Loucy (cell line): ENCODE measurements at regions not wholly inside any gene's neighbourhood (a gene's known extent, or its start where the extent isn't known, plus 50 kb on each side); places are given as distances from the start of the nearest gene placed in this dataset.
"Not testable (repeated sequence)": the region's sequence is repeated elsewhere in the genome, so short reads cannot be mapped to it uniquely, and the experiment has no call there.

Experiments used
- H2AFZ ChIP-seq: fragments of 200-600 bp; sonication (generic); 2 replicates; pipeline ENCODE4 v1.6.0; 2016; ENCODE audit warnings: antibody characterized with exemption, mild to moderate bottlenecking, low read length, moderate library complexity
- H3F3A ChIP-seq: fragments of 200-600 bp; 2 replicates; pipeline ENCODE4 v1.6.0; 2016; ENCODE audit warnings: antibody characterized with exemption, low read depth, mild to moderate bottlenecking
- H3K27me3 ChIP-seq: fragments of 200-600 bp; sonication (generic); 2 replicates; pipeline ENCODE4 v1.6.1; 2014; ENCODE audit warnings: low read length, mild to moderate bottlenecking; ENCODE audit not compliant: insufficient read depth, poor library complexity, severe bottlenecking
- H3K36me3 ChIP-seq: fragments of 200-600 bp; sonication (generic); 2 replicates; pipeline ENCODE4 v1.6.1; 2016; ENCODE audit warnings: low read length; ENCODE audit not compliant: insufficient read depth
- H3K4me1 ChIP-seq: fragments of 200-600 bp; sonication (generic); 2 replicates; pipeline ENCODE4 v1.5.1; 2014; ENCODE audit warnings: low read length, mild to moderate bottlenecking; ENCODE audit not compliant: insufficient read depth, poor library complexity, severe bottlenecking
- H3K4me2 ChIP-seq: fragments of 200-600 bp; sonication (generic); 2 replicates; pipeline ENCODE4 v1.6.0; 2014; ENCODE audit warnings: antibody characterized with exemption, low read length, low read depth, mild to moderate bottlenecking; ENCODE audit not compliant: poor library complexity, severe bottlenecking
- H3K4me3 ChIP-seq: fragments of 200-600 bp; sonication (generic); 2 replicates; pipeline ENCODE4 v1.5.1; 2014; ENCODE audit warnings: low read length, mild to moderate bottlenecking, mixed read lengths; ENCODE audit not compliant: poor library complexity, severe bottlenecking
- H3K79me2 ChIP-seq: fragments of 200-600 bp; sonication (generic); 2 replicates; pipeline ENCODE4 v1.6.1; 2014; ENCODE audit warnings: low read length; ENCODE audit not compliant: insufficient read depth
- H3K9ac ChIP-seq: fragments of 200-600 bp; sonication (generic); 2 replicates; pipeline ENCODE4 v1.6.0; 2014; ENCODE audit warnings: mild to moderate bottlenecking, low read depth, low read length, moderate library complexity; ENCODE audit not compliant: poor library complexity, severe bottlenecking
- H3K9me2 ChIP-seq: fragments of 200-600 bp; sonication (generic); replicated peaks from 2 replicates; pipeline ENCODE4 v1.6.1; 2016; ENCODE audit warnings: low read depth, low read length, mixed read lengths
- H3K9me3 ChIP-seq: fragments of 200-600 bp; sonication (generic); 2 replicates; pipeline ENCODE4 v1.6.1; 2014; ENCODE audit warnings: mild to moderate bottlenecking, antibody characterized with exemption, low read length, low read depth; ENCODE audit not compliant: insufficient read depth
- H4K20me1 ChIP-seq: fragments of 200-600 bp; sonication (generic); 2 replicates; pipeline ENCODE4 v1.6.0; 2014; ENCODE audit warnings: antibody characterized with exemption, low read length, mild to moderate bottlenecking; ENCODE audit not compliant: insufficient read depth, poor library complexity, severe bottlenecking
- EZH2phosphoT487 ChIP-seq: fragments of 200-600 bp; IDR thresholded peaks from 2 replicates; pipeline ENCODE4 v1.6.1; 2018; ENCODE audit warnings: antibody characterized with exemption, mild to moderate bottlenecking, moderate library complexity, borderline replicate concordance
- TF ChIP-seq, protein P1 (sequence below): fragments of 200-600 bp; sonication (generic); conservative IDR thresholded peaks from 2 replicates; pipeline ENCODE4 v1.5.1; 2014; ENCODE audit warnings: mild to moderate bottlenecking, antibody characterized with exemption, low read length

DNA sequence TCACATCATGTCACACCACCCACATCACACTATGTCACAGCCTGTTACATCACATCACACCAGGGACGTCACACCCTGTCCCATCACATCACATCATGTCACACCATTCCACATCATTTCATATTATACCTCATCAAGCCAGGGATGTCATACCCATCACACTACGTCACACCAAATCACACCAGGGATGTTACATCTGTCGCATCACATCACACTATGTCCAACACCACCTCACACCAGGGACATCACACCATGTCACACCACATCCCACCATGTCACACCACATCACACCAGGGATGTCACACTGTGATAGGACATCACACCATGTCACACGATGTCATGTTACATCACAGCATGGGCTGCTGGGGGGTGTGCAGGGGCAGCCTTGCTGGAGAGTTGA lies 110.6 kb downstream of the TMEM121 start:
- Histone ChIP-seq H3K4me1 (no peaks in the 10 kb centered on the region), H2AFZ (no peak overlapping the region), H3K9me2 (no peaks in the 10 kb centered on the region), H3K4me3 (no peak overlapping the region), H3K36me3 (no peaks in the 10 kb centered on the region), H3F3A (no peaks in the 10 kb centered on the region), H3K9ac (no peak overlapping the region), H3K9me3 (peaks cover 5% of the 10 kb centered on the region; the same call in 1 of the 2 replicates), H3K27me3 (no peaks in the 10 kb centered on the region), H4K20me1 (no peaks in the 10 kb centered on the region), H3K79me2 (no peaks in the 10 kb centered on the region), H3K4me2 (no peak overlapping the region)
- no peak for TF ChIP-seq EZH2phosphoT487
- TF ChIP-seq, protein P1, sequence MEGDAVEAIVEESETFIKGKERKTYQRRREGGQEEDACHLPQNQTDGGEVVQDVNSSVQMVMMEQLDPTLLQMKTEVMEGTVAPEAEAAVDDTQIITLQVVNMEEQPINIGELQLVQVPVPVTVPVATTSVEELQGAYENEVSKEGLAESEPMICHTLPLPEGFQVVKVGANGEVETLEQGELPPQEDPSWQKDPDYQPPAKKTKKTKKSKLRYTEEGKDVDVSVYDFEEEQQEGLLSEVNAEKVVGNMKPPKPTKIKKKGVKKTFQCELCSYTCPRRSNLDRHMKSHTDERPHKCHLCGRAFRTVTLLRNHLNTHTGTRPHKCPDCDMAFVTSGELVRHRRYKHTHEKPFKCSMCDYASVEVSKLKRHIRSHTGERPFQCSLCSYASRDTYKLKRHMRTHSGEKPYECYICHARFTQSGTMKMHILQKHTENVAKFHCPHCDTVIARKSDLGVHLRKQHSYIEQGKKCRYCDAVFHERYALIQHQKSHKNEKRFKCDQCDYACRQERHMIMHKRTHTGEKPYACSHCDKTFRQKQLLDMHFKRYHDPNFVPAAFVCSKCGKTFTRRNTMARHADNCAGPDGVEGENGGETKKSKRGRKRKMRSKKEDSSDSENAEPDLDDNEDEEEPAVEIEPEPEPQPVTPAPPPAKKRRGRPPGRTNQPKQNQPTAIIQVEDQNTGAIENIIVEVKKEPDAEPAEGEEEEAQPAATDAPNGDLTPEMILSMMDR, result no peak

DNA sequence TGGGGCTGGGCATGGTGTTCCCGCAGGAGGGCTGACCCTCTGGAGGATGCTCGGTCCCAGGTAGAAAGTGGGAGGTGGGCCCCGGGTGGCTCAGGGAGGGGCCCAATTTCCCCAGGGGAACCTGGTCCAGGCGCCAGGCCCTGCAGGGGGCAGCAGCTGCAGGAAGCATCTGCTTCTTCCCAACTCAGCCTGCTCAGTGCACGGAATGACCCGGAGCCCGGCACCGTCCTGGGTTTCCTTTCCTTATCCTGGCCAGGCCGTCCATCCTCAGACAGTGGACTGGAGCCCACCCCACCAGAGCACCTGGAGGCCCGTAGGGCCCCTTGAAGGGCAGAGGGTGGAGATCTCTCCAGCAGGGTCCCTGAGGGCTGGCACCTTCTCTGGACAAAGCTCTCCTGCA lies 111.0 kb downstream of the TMEM121 start:
- H3K27me3 ChIP-seq, H3K9ac ChIP-seq, H3K79me2 ChIP-seq, H2AFZ ChIP-seq, H3K9me2 ChIP-seq, H3K4me1 ChIP-seq, H3F3A ChIP-seq, H3K4me2 ChIP-seq, H3K36me3 ChIP-seq, H3K4me3 ChIP-seq, H3K9me3 ChIP-seq, H4K20me1 ChIP-seq: not testable (repeated sequence)

DNA sequence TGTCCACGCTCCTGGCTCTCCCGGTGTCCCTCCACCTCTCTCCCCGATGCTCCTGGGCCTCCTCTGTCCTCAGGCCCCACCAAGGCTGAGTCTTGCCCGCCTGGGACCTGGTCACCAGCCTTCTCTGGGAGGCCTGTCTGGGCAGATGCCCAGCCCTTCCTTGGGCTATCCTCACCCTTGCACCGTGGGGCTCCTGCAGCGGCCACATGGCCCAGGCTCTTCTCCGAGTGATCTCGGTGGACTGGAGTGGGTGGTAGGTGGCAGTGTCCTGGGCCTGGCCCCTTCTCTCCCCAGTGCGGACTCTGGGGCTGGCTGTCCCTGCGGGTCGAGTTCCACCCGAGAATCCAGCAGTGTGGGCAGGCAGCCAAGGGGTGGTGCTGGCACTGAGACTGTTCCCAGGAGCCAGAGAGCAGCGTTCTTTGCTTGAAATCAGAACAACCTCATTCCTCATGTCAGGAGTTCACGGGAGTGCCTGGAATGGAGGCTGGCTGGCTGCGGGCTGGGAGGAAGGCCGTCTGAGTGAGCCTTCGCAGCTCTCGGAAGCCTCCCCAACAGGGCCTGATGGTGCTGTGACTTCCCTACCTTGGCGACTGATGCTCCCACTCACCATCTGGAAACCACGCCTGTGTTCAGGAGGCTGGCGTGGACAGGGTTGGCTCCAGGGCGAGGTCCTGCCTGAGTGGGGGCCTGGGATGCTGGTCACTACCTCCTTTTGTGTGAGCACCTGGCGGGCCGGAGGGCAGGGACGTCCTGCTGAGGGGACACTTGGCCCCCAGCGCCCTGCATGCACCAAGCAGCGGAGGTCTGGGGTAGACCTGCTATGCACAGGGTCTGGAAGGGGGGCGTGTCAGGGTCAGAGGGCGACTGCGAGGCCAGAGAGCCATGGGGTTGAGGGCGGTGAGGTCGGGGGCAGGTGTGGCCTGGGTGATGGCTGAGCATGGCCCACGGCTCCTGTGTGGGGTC lies 113.9 kb downstream of the TMEM121 start:
- H3K9me3 ChIP-seq, H3K4me1 ChIP-seq, H3K4me3 ChIP-seq, H3K27me3 ChIP-seq, H3K36me3 ChIP-seq, H3F3A ChIP-seq, H3K9me2 ChIP-seq, H4K20me1 ChIP-seq, H3K9ac ChIP-seq, H2AFZ ChIP-seq, H3K4me2 ChIP-seq, H3K79me2 ChIP-seq: not testable (repeated sequence)

DNA sequence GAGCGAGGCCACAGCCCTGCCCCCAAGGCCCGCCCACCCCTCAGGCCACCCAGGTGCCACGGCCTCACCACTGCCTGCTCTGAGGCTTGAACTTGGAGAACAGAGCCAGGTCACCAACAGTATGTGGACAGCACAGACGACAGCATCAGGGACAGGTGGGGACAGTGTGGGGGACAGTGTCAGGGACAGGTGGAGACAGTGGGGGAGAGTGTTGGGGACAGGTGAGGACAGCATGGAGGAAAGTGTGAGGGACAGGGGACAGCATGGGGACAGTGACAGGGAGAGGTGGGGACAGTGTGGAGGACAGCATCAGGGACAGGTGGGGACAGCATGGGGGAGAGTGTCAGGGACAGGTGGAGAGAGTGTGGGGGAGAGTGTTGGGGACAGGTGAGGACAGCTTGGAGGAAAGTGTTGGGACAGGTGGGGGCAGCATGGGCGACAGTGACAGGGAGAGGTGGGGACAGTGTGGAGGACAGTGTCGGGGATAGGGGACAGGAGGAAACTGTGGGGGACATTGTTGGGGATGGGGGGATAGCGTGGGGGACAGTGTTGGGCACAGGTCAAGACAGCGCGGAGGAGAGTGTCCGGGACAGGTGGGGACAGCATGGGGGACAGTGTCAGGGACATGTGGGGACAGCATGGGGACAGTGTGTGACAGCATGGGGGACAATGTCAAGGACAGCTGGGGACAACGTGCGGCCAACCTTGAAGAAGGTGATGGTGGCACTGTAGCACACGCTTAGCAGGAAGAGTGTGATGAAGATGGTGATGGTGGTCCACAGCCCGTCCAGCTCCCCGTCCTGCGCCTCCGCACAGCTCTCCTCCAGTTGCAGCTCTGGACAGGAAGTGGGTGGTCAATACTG lies 114.9 kb downstream of the TMEM121 start:
- no peak overlapping the region for H3K4me3 ChIP-seq
- H3K4me2 ChIP-seq, result no peak overlapping the region
- H4K20me1 ChIP-seq, result no peaks in the 10 kb centered on the region
- H3K9ac ChIP-seq, result no peak overlapping the region
- no peaks in the 10 kb centered on the region for H3K27me3 ChIP-seq
- H3K9me3 ChIP-seq, result no peaks in the 10 kb centered on the region
- H3K36me3 ChIP-seq, result no peaks in the 10 kb centered on the region
- no peak for TF ChIP-seq EZH2phosphoT487
- TF ChIP-seq, protein P1, result no peak
- H3K4me1 ChIP-seq, result no peaks in the 10 kb centered on the region
- H3K79me2 ChIP-seq, result no peaks in the 10 kb centered on the region
- H3K9me2 ChIP-seq, result no peaks in the 10 kb centered on the region
- no peaks in the 10 kb centered on the region for H3F3A ChIP-seq
- H2AFZ ChIP-seq, result no peak overlapping the region

DNA sequence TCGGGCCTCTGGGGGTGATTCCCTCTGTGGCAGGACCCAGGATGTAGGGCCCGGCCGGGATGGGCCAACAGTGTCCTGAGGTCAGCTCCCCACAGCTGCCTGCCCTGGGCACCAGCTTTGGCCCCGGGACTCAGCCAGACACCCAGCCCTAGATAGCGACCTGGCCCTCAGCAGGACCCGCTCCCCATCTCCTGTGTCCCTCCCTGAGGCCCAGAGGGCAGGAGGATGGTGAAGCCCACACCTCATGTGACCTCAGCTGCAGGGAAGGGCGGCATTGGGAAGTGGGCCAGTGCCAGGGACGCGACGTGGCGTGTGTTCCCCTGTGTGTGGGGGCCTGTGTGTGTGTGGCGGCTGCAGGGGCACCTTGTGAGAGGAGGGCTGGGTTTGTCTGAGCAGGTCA lies 115.6 kb downstream of the TMEM121 start:
- H3K4me2 ChIP-seq, H3F3A ChIP-seq, H2AFZ ChIP-seq, H3K9me3 ChIP-seq, H3K79me2 ChIP-seq, H3K9me2 ChIP-seq, H3K27me3 ChIP-seq, H4K20me1 ChIP-seq, H3K4me3 ChIP-seq, H3K36me3 ChIP-seq, H3K9ac ChIP-seq, H3K4me1 ChIP-seq: not testable (repeated sequence)
